ENCODE measurements at regions not wholly inside any gene's neighbourhood (a gene's known extent, or its start where the extent isn't known, plus 50 kb on each side); places are given as distances from the start of the nearest gene placed in this dataset.
"Not testable (repeated sequence)": the region's sequence is repeated elsewhere in the genome, so short reads cannot be mapped to it uniquely, and the experiment has no call there.

- no peak for DNase-seq
These were observed 471.4 kb downstream of the ETNK1 start for GRCh38 chr12:23096321-23096720.

- DNase-seq = no peak
These were observed 473.1 kb downstream of the ETNK1 start for GRCh38 chr12:23098110-23098509.

- DNase-seq = peak; percentile 87
These were observed 473.5 kb downstream of the ETNK1 start for GRCh38 chr12:23098517-23098916.

GRCh38 chr12:23099104-23099503, 474.1 kb downstream of the ETNK1 start:
- no peak for DNase-seq

GRCh38 chr12:23099604-23100003, 474.6 kb downstream of the ETNK1 start:
- no peak for DNase-seq

GRCh38 chr12:23108957-23109356, 484.0 kb downstream of the ETNK1 start:
- DNase-seq = no peak

- no peak for DNase-seq
These were observed 488.8 kb downstream of the ETNK1 start for GRCh38 chr12:23113781-23114180.

GRCh38 chr12:23115984-23116383, 491.0 kb downstream of the ETNK1 start:
- DNase-seq = no peak

- DNase-seq = no peak
These were observed 501.8 kb downstream of the ETNK1 start for GRCh38 chr12:23126794-23127193.

GRCh38 chr12:23127701-23128100, 502.7 kb downstream of the ETNK1 start:
- no peak for DNase-seq

GRCh38 chr12:23128462-23128861, 503.5 kb downstream of the ETNK1 start:
- no peak for DNase-seq

GRCh38 chr12:23132357-23132756, 507.4 kb downstream of the ETNK1 start:
- DNase-seq = no peak

- DNase-seq = no peak
These were observed 508.5 kb downstream of the ETNK1 start for GRCh38 chr12:23133471-23133870.

GRCh38 chr12:23139026-23139425, 514.1 kb downstream of the ETNK1 start:
- DNase-seq = no peak

- DNase-seq = no peak
These were observed 515.7 kb downstream of the ETNK1 start for GRCh38 chr12:23140710-23141109.

GRCh38 chr12:23141335-23141734, 516.4 kb downstream of the ETNK1 start:
- DNase-seq = no peak

GRCh38 chr12:23146070-23146469, 521.1 kb downstream of the ETNK1 start:
- not testable (repeated sequence) for DNase-seq

GRCh38 chr12:23168459-23168858, 543.5 kb downstream of the ETNK1 start:
- DNase-seq = no peak

- DNase-seq = no peak
These were observed 544.2 kb downstream of the ETNK1 start for GRCh38 chr12:23169012-23169695.

GRCh38 chr12:23169696-23170013, 544.7 kb downstream of the ETNK1 start:
- no peak for DNase-seq

GRCh38 chr12:23174917-23175316, 549.9 kb downstream of the ETNK1 start:
- no peak for DNase-seq

GRCh38 chr12:23185346-23185745, 560.4 kb downstream of the ETNK1 start:
- no peak for DNase-seq

- no peak for DNase-seq
These were observed 562.0 kb downstream of the ETNK1 start for GRCh38 chr12:23186950-23187349.

- DNase-seq = no peak
These were observed 568.6 kb downstream of the ETNK1 start for GRCh38 chr12:23193552-23193951.

- DNase-seq = no peak
These were observed 572.3 kb downstream of the ETNK1 start for GRCh38 chr12:23197266-23197665.

GRCh38 chr12:23202728-23203127, 577.8 kb downstream of the ETNK1 start:
- DNase-seq = no peak

All from NCI-H146 (cell line).